NCI-H128 (cell line): ENCODE measurements at regions not wholly inside any gene's neighbourhood (a gene's known extent, or its start where the extent isn't known, plus 50 kb on each side); places are given as distances from the start of the nearest gene placed in this dataset.
"Not testable (repeated sequence)": the region's sequence is repeated elsewhere in the genome, so short reads cannot be mapped to it uniquely, and the experiment has no call there.

Experiments
- DNase-seq: peaks from one replicate; lab custom pipeline; 2025; ENCODE audit not compliant: unreplicated experiment; lab: John Stamatoyannopoulos, UW

DNA sequence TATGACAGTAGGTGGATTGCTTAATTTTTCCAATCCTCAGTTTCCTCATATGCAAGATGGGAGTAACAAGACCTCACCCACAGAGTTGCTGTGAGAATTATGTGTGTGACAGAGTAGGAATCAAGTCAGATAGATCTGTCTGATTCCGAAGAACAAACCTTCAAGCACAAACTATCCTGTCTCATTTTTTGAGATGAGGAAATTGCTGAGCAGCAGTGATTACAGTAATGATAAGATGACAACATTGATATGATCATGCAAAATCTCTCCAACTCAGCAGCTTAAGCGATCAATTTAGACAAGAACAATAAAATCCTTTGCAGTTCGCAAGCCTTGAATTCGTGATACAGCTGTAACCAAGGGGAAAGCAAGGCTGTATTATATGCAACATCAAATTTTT is 474.1 kb downstream of the OMA1 start:
- no peak for DNase-seq

DNA sequence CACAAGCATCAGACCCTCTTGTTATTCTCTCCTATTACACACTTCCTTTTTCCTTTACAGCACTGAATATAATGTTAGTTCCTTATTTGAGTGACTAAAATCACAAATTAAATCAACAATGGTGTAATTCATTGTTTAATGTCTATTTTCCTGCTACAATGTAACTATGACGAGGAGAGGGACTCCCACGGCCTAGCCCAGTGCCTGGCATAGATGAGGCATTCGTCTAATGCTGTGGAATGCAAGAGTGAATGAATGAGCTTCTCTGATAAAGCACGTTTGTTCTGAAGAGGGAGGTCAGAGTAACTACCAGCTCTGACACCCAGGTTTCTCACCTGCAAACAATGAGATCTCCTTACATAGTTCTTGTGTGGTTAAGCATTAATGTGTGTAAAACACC is 479.4 kb downstream of the OMA1 start:
- DNase-seq = no peak

DNA sequence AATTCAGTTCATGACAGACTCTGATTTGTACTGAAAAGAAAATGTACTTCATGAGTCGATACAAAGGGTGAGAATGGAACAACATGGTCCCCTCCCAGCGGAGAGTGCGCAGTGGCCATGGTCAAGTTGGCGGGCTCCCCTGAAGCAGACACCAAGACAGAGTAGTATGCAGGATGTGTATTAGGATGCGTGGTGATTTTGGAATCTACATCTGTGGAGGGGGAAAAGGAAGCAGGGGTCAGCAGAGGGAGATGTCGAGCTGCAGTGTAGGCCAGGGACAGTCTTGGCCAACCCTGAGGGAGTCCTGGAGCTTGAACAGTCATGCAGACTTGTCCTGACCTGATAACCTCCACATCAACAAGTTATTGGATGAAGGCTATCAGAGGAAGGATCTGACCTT is 481.0 kb downstream of the OMA1 start:
- no peak for DNase-seq

DNA sequence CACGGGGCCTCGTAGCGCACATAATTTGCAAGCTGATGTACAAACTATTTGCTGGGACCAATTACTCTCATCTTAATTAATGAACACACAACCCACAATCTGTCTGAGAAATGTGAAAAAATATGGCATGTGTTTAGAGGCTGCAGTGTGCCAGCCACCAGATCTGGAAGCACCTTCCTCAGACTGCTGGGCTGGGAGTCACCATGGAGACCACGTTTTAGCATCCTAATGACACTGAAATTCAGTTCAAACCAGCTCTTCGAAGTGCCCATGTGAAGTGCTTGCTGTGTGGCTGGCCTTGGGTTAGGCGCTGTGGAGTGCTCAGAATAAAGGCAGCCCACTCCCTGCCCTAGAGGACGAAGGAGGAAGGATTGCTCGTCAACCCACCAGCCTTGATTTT is 482.4 kb downstream of the OMA1 start:
- no peak for DNase-seq

DNA sequence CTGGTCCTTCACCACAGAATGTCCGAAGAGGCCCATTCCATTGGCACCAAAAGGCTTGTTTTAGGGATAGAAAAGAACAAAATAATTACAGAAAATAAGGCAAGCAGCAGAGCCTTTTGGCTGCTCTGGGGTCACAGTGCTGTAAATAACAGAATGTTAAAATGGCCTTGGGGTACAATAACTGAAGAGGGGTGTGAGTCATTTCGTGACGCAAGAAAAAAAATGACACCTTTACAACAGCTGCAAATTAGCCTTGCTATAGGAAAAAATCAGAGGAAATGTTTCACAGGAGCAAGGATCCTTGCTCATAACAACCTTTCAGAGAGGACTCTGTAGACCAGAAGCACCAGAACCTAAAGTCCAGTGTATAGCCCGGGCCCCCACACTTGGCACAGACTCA is 483.4 kb downstream of the OMA1 start:
- no peak for DNase-seq

DNA sequence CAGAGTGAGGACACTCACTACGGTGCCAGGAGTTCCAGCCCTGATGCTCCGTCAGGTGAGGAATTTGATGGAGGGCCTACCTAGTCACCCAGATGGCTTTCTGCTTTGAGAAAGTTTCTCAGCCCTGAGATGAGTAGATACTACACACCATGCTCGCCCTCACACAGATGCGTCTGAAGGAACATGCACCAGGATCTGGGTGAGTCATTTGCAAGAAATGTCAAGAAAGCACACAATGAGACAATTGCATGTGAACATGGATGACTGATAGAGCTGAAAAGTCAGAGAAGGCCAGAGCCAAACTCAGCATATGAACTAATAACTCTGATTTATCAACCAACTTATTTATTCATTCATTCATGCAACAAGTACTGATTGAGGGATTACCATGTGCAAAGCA is 483.9 kb downstream of the OMA1 start:
- DNase-seq = no peak

DNA sequence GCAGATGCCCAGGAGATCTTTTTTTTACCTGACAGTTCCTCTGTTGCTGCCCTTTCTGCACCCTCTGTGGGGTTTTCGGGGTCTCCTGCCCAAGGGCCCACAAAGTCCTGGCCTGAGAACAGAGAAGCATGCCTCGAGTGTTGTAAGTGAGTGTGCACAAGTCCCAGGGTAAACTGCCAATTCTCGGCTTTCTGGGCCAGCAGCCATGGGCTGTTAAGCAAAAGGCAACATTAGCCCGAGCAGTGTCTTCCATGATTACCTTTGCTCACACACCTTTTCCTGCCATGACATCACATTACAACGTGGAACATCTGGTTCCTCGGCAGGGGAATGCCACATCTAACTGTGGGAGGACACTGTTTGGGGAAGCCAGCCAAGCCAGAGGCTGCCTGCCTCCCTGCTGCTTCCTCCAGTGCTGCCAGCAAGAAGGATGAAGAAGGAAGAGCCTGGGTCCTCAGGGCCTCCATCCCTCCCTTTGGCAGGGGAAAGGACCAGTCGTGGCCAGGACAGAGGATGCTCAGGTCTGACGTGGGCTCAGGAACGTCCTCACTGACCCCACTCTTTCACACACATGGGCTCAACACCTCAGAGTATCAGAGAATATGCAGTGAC is 485.9 kb downstream of the OMA1 start:
- DNase-seq = no peak

DNA sequence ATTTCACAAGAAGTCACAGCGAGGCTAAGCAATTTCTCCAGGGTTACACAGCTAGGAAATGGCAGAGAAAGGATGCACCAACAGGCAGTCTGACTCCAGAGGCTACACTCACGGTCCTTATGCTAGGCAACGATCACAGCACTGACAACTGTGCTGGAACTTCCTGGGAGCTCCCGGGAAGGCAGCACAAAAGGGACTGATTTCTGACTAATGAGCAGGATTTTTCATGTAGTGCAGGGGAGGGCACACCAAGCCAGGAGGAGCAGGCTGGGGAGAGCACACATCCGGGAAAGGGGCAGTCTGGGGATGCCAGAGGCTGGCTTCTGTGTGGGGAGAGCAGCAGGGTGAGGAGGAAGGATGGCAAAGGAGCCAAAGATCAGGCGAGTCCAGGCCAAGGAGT is 486.7 kb downstream of the OMA1 start:
- DNase-seq = no peak

DNA sequence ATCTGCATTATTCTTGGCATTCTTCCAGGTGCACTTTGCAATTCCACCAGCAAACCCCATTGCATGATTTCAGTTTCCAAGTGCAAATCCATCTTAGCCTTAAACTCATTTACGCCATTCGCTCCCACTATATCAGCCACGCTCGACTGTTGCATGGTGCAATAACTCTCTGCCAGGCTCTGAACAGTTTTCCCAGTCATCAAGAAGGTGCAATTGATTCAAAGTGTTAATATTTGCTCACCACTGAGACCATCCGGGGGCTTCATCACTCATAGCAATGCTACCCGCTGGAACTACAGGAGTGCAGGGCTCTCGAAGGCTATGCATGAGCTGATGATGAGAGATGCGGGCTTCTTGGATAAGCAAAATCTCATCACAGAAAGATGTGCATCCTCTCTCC is 488.2 kb downstream of the OMA1 start:
- DNase-seq = no peak

DNA sequence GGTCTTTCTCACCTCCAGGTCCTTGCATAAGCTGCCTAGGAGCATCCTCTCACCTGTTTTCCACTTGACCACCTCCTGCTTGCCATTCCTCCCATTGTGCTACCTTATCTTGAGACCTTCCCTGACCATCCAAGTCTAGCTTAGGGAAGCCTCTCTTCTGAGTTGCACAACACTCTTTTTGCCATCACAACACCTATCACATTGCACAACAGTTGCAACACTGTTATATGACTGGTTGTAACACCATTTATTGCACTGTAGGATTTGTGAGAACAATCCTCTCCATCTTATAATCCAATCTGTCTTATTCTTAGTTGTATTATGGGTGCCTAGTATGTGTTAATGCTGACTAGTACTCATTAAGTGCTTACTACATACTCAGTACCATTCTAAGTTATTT is 488.7 kb downstream of the OMA1 start:
- no peak for DNase-seq

DNA sequence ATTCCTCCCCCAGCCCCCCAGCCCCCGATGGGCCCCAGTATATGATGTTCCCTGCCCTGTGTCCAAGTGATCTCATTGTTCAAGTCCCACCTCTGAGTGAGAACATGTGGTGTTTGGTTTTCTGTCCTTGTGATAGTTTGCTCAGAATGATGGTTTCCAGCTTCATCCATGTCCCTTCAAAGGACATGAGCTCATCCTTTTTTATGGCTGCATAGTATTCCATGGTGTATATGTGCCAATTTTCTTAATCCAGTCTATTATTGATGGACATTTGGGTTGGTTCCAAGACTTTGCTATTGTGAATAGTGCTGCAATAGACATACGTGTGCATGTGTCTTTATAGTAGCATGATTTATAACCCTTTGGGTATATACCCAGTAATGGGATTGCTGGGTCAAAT is 495.3 kb downstream of the OMA1 start:
- DNase-seq = not testable (repeated sequence)

DNA sequence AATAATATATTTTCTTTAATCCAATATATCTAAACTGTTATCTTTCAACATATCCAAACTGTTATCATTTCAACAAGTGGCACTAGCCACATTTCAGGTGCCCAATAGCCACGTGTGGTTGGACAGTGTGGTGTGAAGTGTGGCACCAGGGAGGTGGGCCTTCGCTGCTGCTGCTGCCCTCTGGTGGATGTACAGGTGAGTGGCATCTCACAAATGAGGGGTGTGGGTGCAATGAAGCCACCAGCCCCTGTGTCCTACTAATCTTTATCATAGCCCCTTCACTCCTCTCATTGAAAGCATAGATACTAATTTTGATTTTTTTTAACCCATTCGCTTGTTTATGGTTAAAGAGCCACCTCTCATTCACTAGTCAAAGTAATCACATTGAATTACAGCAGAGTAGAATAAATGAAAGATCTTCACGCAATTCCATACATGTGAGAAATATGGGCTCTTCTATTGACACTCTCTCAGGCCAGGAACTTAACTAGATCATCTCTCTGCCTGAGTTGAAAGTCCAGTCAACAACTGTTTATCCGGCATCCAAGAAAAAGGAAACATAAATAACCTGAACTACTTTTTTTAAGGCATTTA is 499.2 kb downstream of the OMA1 start:
- no peak for DNase-seq

DNA sequence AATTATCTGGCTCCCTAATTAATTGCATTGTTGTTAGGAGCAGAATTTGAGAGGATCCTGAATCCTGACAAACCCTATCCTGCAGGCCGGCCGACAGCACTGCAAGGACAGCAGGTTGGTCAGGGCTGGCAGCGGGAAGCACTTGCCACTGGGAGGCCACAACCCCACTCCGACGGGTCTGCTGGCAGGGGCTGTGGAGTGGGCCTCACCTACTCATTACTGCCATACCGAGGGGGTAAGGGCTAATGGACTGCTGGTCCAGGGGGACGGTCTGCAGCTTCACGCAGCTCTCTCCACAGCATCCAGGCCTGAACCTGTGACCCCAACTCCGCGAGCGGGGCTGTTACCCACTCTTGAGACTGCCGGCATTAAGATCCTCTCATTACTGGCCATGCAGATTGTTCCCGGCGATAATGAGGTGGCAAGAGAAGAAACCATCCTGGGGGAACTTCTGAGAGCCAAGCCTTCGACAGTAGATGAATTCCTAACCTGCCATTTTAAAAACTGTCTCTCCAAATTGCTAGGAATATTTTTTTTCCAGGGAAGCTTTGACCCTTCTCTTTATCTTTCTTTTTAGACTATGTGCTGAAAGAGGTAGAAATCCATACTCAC is 501.3 kb downstream of the OMA1 start:
- DNase-seq = no peak

DNA sequence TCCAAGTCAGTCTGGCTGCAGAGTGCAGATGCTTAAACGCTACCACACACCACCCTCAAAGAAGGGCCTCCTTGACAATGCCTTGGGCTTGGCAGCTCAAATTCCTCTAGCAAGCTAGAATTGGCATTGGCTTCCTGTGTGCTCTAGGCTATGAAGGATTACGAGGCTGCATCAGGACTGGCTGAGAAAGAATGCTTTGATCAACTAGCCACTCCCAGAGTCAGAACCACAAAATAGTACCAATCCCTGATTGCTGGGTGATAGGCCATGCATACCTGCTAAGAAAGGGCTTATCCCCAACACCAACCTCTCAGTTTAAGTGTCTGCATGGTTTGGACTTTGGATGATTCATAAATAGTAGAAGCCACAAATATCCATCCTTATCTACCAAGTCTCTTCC is 504.9 kb downstream of the OMA1 start:
- DNase-seq = no peak

DNA sequence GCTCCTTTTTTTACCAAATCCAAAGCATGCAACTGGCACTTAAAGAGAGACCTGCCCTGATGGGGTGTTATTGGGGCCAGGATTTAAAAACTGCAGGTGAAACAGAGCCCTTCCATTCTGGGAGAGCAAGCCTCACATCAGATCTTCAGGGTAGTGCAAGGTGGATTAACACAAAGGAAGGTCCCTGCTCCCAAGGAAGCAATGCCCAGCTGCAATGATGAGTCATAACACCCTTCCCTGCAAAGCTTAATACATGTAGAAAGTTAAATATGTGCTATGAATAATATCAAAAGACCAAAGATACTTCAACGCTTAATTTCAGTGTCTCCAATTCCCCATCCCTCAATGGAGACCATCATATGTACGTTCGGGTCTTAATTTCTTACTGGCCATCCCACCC is 508.0 kb downstream of the OMA1 start:
- no peak for DNase-seq

DNA sequence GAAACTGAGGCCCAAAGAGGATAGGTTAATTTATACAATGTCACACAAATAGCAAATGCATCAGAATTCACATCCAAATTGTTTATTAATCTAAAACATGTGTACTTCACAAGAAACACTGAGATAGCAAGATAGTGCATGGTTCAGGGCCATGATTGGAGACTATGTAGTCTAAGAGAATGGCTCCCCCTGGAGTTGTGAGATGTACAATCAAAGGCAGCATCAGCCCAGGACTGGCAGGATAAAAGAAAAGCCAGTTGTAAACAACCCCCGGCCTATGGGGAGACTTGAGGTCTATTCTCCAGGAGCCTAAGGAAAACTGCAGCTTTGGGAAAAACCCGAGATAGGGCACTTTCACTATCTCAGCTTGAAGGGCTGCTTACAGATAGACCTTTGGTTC is 511.0 kb downstream of the OMA1 start:
- no peak for DNase-seq

DNA sequence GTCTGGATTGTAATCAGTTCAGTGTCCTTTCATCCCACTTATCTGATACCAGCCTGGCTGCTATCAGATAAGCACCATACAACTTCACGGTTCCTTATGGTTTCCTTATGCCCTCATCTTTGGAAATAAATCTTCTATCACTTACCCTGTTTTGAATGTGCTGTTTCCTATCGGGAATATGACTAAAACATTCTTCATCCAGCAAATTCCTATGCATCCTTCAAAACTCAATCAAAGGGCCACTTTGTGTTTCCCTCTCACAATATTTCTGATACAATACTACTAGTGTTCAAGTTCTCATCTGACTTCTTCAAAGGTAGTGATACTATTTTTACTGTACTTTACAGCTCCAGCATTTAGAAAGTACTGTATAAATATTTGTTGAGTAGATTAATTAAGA is 513.2 kb downstream of the OMA1 start:
- no peak for DNase-seq

DNA sequence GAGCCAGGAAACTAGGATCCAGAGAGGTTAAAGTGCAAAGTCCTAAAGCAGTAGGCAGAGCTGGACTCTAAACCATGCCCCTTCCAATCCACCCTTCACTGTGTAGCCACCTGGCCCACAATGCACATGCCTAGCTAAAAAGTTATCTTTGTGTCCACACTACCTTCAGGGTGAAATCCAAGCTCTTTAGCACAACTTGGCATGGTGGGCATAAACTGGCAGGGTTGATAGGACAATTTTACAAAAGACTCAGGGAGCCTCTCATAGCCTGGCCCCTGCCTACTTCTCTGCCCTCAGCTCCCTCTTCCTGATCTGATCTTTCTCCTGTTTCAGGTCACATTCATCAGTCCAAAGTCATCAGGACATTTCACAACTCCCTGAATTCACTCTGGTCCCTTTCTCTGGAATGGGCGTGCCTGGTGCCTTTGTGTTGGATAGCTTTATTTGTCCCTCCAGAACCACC is 513.9 kb downstream of the OMA1 start:
- DNase-seq = no peak

DNA sequence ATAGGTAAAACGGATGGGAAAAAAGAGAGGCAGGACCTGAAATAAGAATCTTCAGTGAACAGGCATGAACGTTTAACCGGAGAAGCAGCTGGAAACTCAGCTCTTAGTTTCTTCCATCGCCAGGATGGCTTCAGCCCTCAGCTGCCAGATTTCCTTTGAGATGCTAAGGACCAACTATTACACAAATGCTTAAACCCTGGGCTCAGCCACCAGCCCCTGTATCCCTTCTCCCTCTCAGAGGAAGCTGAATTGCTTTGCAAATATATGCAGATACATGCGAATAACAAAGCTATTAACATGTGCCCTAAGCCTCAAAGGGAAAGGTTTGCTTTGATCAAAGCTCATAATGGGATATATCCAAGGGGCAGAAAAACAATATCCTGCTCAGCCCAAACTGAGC is 515.1 kb downstream of the OMA1 start:
- DNase-seq = no peak

DNA sequence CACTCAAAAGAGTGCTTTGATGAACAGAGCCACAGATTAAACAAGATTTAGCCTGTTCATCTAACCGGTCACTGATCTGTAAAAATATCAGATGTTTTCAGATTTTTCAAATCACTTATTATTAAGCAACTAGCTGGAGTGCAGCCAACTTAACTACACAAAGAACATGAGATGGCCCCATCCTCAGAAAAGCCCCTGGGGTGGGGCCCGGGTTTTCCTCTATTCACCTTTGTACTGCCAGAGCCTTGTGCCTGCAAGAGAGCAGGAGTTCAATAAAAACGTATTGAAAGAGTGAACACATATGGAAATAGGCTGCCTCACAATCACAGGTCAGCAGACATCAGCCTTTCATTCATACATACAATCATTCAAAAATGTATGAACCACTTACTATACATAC is 516.1 kb downstream of the OMA1 start:
- no peak for DNase-seq

DNA sequence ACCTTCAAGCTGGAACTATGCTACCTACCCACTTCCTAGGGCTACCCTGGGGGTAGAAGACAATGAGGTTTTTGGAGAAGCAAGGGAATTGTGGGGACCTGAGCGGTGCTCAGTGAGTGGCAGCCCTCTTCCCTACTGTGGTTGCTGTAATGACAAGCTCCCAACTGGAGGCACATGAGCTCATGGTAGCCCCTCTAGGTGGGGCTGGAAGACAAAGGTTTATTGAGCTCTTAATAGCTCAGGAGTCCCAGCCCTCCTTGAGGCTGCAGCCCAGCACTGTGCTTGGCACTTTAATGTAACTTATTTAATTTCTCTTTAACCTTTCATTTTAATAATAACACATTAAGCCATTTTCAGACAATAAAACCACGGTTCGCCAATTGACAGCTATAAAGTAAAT is 528.9 kb downstream of the OMA1 start:
- DNase-seq = no peak

DNA sequence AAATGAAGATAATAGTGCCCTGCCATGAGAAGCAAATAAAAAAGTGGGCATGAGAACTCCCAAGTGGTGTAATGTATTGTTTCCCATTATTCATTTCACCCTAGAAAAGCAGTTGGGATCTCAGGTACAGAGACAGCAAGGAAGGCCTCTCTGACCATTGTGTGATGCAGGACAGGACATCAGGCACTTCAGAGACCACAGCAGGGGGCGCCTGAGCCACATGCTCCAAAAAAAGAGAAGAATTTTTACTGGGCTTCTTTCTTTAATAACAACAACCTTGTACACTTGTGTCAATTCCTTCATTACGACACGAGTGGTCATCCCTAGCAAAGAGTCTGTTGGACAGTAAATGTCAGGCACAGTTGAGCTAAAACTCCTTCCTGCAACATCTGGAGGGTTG is 533.3 kb downstream of the OMA1 start:
- no peak for DNase-seq

DNA sequence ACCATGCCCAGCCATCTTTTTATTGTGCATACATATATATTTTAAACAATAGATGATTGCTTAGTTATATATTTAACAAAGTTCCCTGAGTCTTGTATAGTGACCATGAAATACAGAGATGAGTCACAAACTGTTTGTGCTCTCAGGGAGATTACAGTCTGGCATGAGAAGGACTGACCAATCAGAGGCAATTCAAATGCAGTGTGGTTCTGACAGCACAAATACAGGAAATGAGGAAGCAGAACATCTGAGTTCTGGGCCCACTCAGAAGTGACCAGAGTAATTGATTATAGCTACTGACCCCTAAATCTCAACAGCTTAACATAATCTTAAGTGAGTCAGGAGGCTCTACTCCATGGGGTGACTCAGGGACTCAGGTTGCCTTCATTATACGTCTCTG is 534.5 kb downstream of the OMA1 start:
- DNase-seq = no peak
